ENCODE measurements at regions not wholly inside any gene's neighbourhood (a gene's known extent, or its start where the extent isn't known, plus 50 kb on each side); places are given as distances from the start of the nearest gene placed in this dataset.

DNA sequence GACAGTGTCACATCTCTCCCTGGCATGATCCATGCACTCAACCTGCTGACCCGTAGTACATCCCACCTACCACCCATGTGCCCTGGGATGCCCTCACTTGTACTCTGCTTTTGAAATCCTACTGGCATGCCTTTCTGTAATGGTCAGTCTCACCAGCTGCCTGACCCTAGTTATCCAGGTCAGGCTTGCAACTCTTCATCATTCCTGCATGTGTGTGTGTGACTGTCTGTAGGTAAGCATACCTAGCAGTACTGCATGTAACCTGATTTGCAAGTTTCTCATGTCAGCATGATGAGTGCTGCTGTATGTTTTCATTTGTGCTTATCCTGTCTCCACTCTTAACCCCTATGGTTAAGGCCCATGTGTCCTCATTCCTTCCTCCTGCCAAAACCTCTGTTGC, 202.0 kb upstream of the MTNR1B start:
- no peak overlapping the region for H2AFZ ChIP-seq
- in situ Hi-C loops (cut with MboI), result no loop called here
- 28 to 31% methylated on average over 1 of the region's 1 CpG for WGBS, 2 experiments (ENCODE audit: low coverage in 1 of 2, low lambda C conversion rate in 2 of 2, missing lambda C conversion rate in 2 of 2)

DNA sequence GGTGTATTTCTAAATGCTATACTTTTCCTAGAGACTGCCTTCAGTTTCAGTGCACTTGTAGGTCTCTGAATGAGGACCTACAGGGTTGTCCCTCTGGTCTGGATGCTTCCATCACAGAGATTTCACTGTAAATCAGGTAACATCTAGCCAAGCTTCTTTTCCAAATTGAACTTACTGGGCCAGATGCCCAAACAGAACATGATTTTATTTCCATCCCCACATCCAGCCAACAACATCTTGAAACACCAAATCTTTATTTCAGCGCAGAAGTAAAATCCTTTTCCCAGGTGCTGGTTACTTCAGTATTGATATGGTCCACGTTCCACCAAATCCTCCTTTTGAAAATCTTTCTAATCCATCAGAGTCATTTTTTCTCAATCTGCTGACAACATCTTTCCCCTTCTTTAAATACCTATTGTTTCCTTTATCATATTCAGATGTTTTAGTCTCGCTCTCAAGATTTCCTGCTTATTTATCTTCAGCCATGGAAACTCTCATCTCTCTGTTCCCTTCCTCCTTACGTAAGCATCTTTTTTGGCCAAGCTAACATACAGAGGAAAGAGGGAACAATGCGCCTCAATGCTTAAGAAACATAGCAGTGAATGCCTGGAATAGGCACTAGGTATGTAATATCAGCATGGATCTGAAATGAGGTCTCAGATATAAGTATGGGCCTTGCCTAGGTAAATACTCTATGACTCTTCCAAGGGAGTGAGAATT, 201.2 kb upstream of the MTNR1B start:
- TF ChIP-seq EZH2 (IDR thresholded peaks at IDR 0.05; ENCODE audit: insufficient read depth, poor library complexity, severe bottlenecking), result no peak

More for the DNA sequence above, 202.0 kb upstream of the MTNR1B start:
- Histone ChIP-seq H3K4me1 (ENCODE audit: insufficient read depth) (no peaks in the 10 kb centered on the region), H3K36me3 (ENCODE audit: low read depth) (no peaks in the 10 kb centered on the region), H3K9me2 (ENCODE audit: insufficient read depth) (no peaks in the 10 kb centered on the region), H3K27me3 (replicated peaks; ENCODE audit: insufficient read depth) (peaks cover 1% of the 10 kb centered on the region; the same call in 1 of the 2 replicates), H3K9me3 (ENCODE audit: low read depth) (no peaks in the 10 kb centered on the region), H3K79me2 (ENCODE audit: insufficient read depth) (no peaks in the 10 kb centered on the region), H3K4me3 (no peak overlapping the region), H3K27ac (no peak overlapping the region), H4K20me1 (ENCODE audit: insufficient read depth) (no peaks in the 10 kb centered on the region), H3K4me2 (ENCODE audit: unreplicated experiment) (no peak overlapping the region), H3F3A (ENCODE audit: insufficient read depth) (no peaks in the 10 kb centered on the region), H3K9ac (no peak overlapping the region)
- DNase-seq, result no peak
- TF ChIP-seq EZH2 (IDR thresholded peaks at IDR 0.05; ENCODE audit: insufficient read depth, poor library complexity, severe bottlenecking), result no peak
- no peak for TF ChIP-seq EZH2phosphoT487 (IDR thresholded peaks at IDR 0.05; ENCODE audit: insufficient read depth, low read depth)

DNA sequence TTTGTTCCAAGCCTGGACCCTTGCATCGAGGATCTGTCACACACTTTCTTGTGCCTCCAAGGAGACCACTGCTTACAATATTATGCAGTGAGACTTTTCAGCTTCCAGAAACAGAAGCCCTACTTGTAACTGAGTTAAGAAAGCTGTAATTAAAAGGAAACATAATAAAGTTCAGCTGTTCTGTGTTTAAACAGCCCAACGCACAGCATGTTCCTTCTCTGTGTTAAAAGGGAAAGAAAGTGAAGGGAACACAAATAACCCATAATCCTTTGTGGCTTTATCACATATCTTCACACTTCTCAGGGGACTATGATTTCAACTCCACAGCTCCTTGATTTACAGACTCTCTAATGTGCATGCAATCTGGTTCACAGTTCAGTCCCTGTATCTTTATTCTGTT, 200.3 kb upstream of the MTNR1B start:
- no peaks in the 10 kb centered on the region for H4K20me1 ChIP-seq (ENCODE audit: insufficient read depth)
- in situ Hi-C loops (cut with MboI), result no loop called here
- no peaks in the 10 kb centered on the region for H3K79me2 ChIP-seq (ENCODE audit: insufficient read depth)
- H3K36me3 ChIP-seq (ENCODE audit: low read depth), result no peaks in the 10 kb centered on the region
- H3K9me2 ChIP-seq (ENCODE audit: insufficient read depth), result no peaks in the 10 kb centered on the region
- 6 to 7% methylated on average over 2 of the region's 2 CpGs for WGBS, 2 experiments (ENCODE audit: low coverage in 1 of 2, low lambda C conversion rate in 2 of 2, missing lambda C conversion rate in 2 of 2)
- H3K9me3 ChIP-seq (ENCODE audit: low read depth), result no peaks in the 10 kb centered on the region
- no peak overlapping the region for H3K27ac ChIP-seq
- H3F3A ChIP-seq (ENCODE audit: insufficient read depth), result no peaks in the 10 kb centered on the region
- no peaks in the 10 kb centered on the region for H3K4me1 ChIP-seq (ENCODE audit: insufficient read depth)
- TF ChIP-seq EZH2phosphoT487 (IDR thresholded peaks at IDR 0.05; ENCODE audit: insufficient read depth, low read depth) (no peak), EZH2 (IDR thresholded peaks at IDR 0.05; ENCODE audit: insufficient read depth, poor library complexity, severe bottlenecking) (no peak)
- DNase-seq, result no peak
- H3K4me2 ChIP-seq (ENCODE audit: unreplicated experiment), result no peak overlapping the region
- peaks cover 7% of the 10 kb centered on the region for H3K27me3 ChIP-seq (replicated peaks; ENCODE audit: insufficient read depth)
- H2AFZ ChIP-seq, result no peak overlapping the region
- no peak overlapping the region for H3K9ac ChIP-seq
- no peak overlapping the region for H3K4me3 ChIP-seq

More for the DNA sequence above, 201.2 kb upstream of the MTNR1B start:
- Histone ChIP-seq H3K4me1 (ENCODE audit: insufficient read depth) (no peaks in the 10 kb centered on the region), H3K9me2 (ENCODE audit: insufficient read depth) (no peaks in the 10 kb centered on the region), H3K79me2 (ENCODE audit: insufficient read depth) (no peaks in the 10 kb centered on the region), H3K27ac (no peak overlapping the region), H3K9me3 (ENCODE audit: low read depth) (no peaks in the 10 kb centered on the region), H3K27me3 (replicated peaks; ENCODE audit: insufficient read depth) (peaks cover 7% of the 10 kb centered on the region), H3K4me2 (ENCODE audit: unreplicated experiment) (no peak overlapping the region), H3K36me3 (ENCODE audit: low read depth) (no peaks in the 10 kb centered on the region), H3F3A (ENCODE audit: insufficient read depth) (no peaks in the 10 kb centered on the region), H3K9ac (no peak overlapping the region), H3K4me3 (no peak overlapping the region), H4K20me1 (ENCODE audit: insufficient read depth) (no peaks in the 10 kb centered on the region), H2AFZ (no peak overlapping the region)
- 33 to 43% methylated on average over 5 of the region's 5 CpGs for WGBS, 2 experiments (ENCODE audit: low coverage in 1 of 2, low lambda C conversion rate in 2 of 2, missing lambda C conversion rate in 2 of 2)
- no peak for DNase-seq
- in situ Hi-C loops (cut with MboI), result no loop called here

DNA sequence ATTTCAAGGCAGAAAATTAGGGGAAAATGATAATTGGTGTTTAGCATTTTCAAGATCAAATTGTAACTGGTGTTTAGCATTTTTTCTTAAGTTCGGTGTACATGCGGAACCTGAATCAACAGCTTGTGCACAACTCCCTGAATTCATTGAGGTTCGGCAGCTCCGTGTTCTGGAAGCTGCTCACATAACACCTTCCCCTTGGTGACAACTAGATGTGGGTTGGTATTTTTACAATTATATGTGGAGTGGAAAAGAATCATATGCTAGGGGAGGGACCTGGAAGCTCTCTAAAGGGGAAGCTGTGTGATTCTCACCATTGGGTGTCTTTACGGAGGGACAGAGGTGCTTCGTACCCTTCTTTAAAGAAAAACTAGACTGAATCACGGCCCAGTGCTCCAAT, 199.0 kb upstream of the MTNR1B start:
- no peak for DNase-seq
- no peak for TF ChIP-seq EZH2 (IDR thresholded peaks at IDR 0.05; ENCODE audit: insufficient read depth, poor library complexity, severe bottlenecking)
- TF ChIP-seq EZH2phosphoT487 (IDR thresholded peaks at IDR 0.05; ENCODE audit: insufficient read depth, low read depth), result no peak
- Histone ChIP-seq H3K27ac (no peak overlapping the region), H3K9ac (no peak overlapping the region), H3K9me3 (ENCODE audit: low read depth) (no peaks in the 10 kb centered on the region), H3K9me2 (ENCODE audit: insufficient read depth) (no peaks in the 10 kb centered on the region), H3K4me1 (ENCODE audit: insufficient read depth) (no peaks in the 10 kb centered on the region), H3F3A (ENCODE audit: insufficient read depth) (no peaks in the 10 kb centered on the region), H3K4me3 (no peak overlapping the region), H4K20me1 (ENCODE audit: insufficient read depth) (no peaks in the 10 kb centered on the region), H3K79me2 (ENCODE audit: insufficient read depth) (no peaks in the 10 kb centered on the region), H3K27me3 (replicated peaks; ENCODE audit: insufficient read depth) (peaks cover 7% of the 10 kb centered on the region), H3K4me2 (ENCODE audit: unreplicated experiment) (no peak overlapping the region), H2AFZ (no peak overlapping the region), H3K36me3 (ENCODE audit: low read depth) (no peaks in the 10 kb centered on the region)
- 64 to 67% methylated on average over 7 of the region's 7 CpGs for WGBS, 2 experiments (ENCODE audit: low coverage in 1 of 2, low lambda C conversion rate in 2 of 2, missing lambda C conversion rate in 2 of 2)
- in situ Hi-C loops (cut with MboI), result no loop called here

All from GM23248 (cell line).